HepG2 (cell line): ENCODE measurements at regions not wholly inside any gene's neighbourhood (a gene's known extent, or its start where the extent isn't known, plus 50 kb on each side); places are given as distances from the start of the nearest gene placed in this dataset.

Source experiments
- CBX5 ChIP-seq: sonication (generic); formaldehyde crosslinking; IDR thresholded peaks from 2 replicates; pipeline ENCODE4 v1.4.0; 2020; ENCODE audit warnings: missing genetic modification reagents, borderline replicate concordance
- CTCF ChIP-seq: sonication (generic); formaldehyde crosslinking; IDR thresholded peaks from 2 replicates; pipeline ENCODE4 v1.5.0; 2020; ENCODE audit warnings: mild to moderate bottlenecking, missing genetic modification reagents, moderate library complexity
- EP300 ChIP-seq, 3 experiments: sonication (generic) in 1 of 3; formaldehyde crosslinking in 1 of 3; IDR thresholded peaks; 2 replicates each; pipeline versions ENCODE4 v1.5.1 to v1.6.1; 2011 to 2020; ENCODE audit warnings: low read depth in 2 of 3, low read length in 2 of 3, borderline replicate concordance in 1 of 3, improper control_type of control experiment in 1 of 3, mild to moderate bottlenecking in 1 of 3, missing genetic modification reagents in 1 of 3, moderate library complexity in 1 of 3
- MXI1 ChIP-seq: IDR thresholded peaks from 3 replicates; pipeline ENCODE4 v1.6.1; 2012; ENCODE audit warnings: low read depth, low read length, inconsistent platforms, borderline replicate concordance
- NCOR1 ChIP-seq: fragments of 200-600 bp; sonication (generic); IDR thresholded peaks from 2 replicates; pipeline ENCODE4 v1.7.0; 2017; ENCODE audit warnings: antibody characterized with exemption, low read length, borderline replicate concordance
- TBX3 ChIP-seq: fragments of 450-650 bp; IDR thresholded peaks from 2 replicates; pipeline ENCODE4 v1.6.1; 2017; ENCODE audit warnings: antibody characterized with exemption, mild to moderate bottlenecking, inconsistent platforms, borderline replicate concordance
- TCF7L2 ChIP-seq: IDR thresholded peaks from 2 replicates; pipeline ENCODE4 v1.6.1; 2011; ENCODE audit warnings: mild to moderate bottlenecking, low read depth, low read length, moderate library complexity
- UBTF ChIP-seq: sonication (generic); formaldehyde crosslinking; IDR thresholded peaks from 2 replicates; pipeline ENCODE4 v1.4.0; 2020; ENCODE audit warnings: mild to moderate bottlenecking, missing genetic modification reagents
- YY1 ChIP-seq: IDR thresholded peaks from 2 replicates; pipeline ENCODE4 v1.6.1; 2011; ENCODE audit warnings: low read length, low read depth, moderate library complexity, mild to moderate bottlenecking; ENCODE audit not compliant: insufficient read depth, insufficient replicate concordance
- ZNF143 ChIP-seq: sonication (generic); formaldehyde crosslinking; IDR thresholded peaks from 2 replicates; pipeline ENCODE4 v1.4.0; 2020; ENCODE audit warnings: missing genetic modification reagents

GRCh38 chr9:71587576-71588362 lies 180.5 kb downstream of the CEMIP2 start:
- no peak for TF ChIP-seq ZNF143 (CRISPR knock-in tag)
- TF ChIP-seq CBX5 (CRISPR knock-in tag), result no peak
- TF ChIP-seq TCF7L2, result no peak
- no peak for TF ChIP-seq NCOR1
- no peak for TF ChIP-seq CTCF (CRISPR knock-in tag)
- no peak for TF ChIP-seq EP300 (IDR thresholded peaks at IDR 0.05; ENCODE audit: low read depth in 2 of 2, low read length in 2 of 2)
- no peak for TF ChIP-seq EP300 (CRISPR knock-in tag; IDR thresholded peaks at IDR 0.05; ENCODE audit: borderline replicate concordance)
- TF ChIP-seq YY1, result no peak
- TF ChIP-seq TBX3, result no peak
- no peak for TF ChIP-seq MXI1
- TF ChIP-seq UBTF, result no peak
